ENCODE measurements at regions not wholly inside any gene's neighbourhood (a gene's known extent, or its start where the extent isn't known, plus 50 kb on each side); places are given as distances from the start of the nearest gene placed in this dataset.

GRCh38 chr4:181278941-181279340 lies 964.3 kb upstream of the TENM3 start:
- no peak for DNase-seq (ENCODE audit: low read depth)

- DNase-seq (ENCODE audit: low read depth): no peak
Measured at GRCh38 chr4:181281451-181281850, 961.8 kb upstream of the TENM3 start.

- DNase-seq (ENCODE audit: low read depth): no peak
Measured at GRCh38 chr4:181289198-181289597, 954.0 kb upstream of the TENM3 start.

- DNase-seq (ENCODE audit: low read depth): no peak
Measured at GRCh38 chr4:181291615-181292014, 951.6 kb upstream of the TENM3 start.

- DNase-seq (ENCODE audit: low read depth): no peak
Measured at GRCh38 chr4:181293014-181293413, 950.2 kb upstream of the TENM3 start.

DNA sequence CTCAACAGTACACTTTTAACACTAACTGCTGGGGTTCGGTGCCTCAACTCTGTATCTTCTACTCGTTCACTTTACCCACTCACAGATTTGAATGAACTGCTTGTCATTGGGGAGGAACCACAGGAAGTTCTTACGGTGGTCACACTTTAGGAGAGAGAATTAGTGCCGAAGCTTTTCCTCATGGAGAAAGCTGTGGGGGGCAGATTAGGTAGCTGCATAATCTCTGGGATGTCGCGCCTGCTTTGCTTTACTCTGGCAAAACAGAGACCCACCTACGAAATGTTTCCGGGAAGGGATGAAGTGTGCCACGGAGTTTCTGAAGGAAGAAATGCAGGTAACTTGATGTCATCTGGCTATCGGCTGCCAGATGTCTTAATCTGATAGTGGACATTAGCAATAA lies 949.7 kb upstream of the TENM3 start:
- DNase-seq (ENCODE audit: low read depth): no peak

- no peak for DNase-seq (ENCODE audit: low read depth)
Measured at GRCh38 chr4:181294421-181294820, 948.8 kb upstream of the TENM3 start.

DNA sequence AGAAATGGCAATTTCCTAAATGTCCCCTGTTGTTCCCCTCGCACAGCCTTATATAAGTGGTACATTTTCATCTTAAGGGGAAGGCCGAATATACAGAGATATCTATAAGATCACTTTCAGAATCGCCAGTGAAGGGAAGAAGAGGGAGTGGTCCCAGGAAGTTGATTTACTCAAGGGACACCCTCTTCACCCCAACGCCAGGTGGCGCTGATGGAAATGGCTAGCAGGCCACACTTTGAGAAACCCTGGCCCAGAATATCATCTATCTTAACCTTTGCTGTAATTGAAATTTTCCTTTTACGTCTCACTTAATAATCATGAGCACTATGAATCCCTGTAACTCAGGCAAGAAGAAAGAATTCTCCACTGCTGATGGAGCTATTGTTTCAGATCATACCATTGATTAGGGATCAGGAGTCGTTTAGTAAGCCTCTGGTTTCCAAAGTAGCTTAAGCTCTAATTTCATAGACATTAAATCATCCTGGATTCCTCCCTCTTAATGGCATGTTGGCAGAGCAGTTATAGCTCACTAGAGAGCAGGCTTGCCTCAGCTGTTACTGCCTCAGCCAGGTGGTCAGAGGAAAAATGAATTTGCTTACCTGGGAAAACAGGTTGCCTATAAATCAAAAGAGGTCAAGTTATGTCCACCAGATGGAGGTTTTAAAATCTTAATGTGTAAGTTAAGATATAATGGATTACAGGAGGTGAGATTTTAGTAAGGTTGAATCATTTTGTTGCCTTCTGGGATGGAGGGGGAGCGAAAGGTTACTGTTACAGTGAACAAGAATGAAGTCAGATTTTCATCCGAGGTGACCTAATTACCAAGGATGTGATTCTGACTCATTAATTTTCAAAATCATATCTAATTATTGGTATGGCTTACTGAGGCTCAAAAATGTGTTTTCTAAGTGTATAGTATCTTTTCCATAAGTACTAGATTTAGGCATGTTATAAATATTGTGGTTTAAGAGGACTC lies 941.2 kb upstream of the TENM3 start:
- peak; percentile 50 for DNase-seq (ENCODE audit: low read depth)

DNA sequence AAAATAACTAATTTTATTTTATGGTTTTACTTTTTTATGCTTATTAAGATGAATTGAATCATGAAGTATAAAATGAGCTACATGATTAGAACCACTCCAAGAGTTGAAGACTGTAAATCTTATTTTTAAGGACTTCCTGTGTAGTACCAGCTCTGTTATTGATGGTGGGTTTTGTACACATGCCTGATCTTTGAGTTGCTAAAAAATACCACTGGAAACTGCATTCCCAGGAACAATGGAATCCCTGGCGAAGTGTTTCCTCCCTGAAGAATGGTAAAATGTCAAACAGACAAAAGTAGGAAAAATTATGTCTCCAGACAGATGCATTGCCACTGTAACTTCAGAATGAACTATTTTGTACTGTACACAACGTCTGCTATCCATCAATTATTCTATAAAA lies 935.4 kb upstream of the TENM3 start:
- no peak for DNase-seq (ENCODE audit: low read depth)

DNA sequence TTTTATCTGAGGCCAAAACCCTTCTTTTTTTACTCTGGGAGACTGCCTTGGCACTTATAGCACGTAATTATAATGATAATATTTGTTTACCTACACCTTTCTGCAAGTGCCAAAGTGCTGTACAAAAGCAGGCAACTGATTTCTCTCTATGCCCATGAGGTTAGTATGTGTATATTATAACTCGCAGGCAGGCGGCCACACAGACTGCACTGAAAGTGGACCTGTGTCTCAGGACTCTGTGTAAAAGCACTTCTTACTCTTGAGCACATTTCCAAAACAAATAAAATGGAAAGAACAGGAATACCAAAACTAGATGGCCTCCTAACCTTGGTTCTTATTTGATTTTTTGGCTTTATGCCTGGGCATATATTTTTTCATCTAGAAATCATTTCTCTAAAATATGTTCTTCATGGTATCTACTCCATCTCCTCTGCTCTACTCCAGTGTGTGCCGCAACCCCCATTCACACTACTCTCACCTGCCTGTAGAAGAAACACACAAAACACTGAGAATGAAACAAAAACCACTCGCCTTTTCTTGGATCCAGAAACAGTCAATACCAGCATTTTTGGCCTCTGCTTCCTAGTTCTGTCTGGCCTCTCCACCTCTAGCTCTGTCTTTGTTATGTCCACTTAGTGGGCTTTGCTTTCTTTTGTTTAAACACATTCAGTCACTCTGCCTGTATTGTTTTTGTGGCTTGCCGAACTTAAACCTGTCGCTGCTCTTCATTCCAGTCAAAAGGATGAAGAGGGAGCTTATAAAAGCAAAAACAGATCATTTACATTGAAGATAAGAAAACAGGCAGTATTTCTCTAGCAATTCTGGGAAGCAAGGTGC lies 934.5 kb upstream of the TENM3 start:
- no peak for DNase-seq (ENCODE audit: low read depth)

DNA sequence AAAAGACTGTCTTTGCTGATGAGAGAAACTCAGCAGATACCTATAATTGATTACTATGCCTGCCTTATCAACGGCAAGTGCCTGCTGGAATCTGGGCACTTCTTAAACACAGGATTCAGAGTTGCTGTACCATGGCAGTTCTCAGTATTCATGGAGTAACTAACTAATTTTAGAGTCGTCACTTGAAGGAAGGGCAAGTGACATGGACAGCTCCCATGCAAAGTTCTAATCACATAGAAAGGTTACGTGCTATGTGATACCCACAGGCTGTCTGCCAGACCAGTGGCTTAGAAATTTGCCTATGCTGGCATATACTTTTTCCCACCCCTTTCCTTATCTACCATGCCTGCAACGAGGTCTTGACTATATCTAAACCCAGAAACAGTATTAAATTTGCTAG lies 931.1 kb upstream of the TENM3 start:
- no peak for DNase-seq (ENCODE audit: low read depth)

GRCh38 chr4:181319629-181320028 lies 923.6 kb upstream of the TENM3 start:
- no peak for DNase-seq (ENCODE audit: low read depth)

- DNase-seq (ENCODE audit: low read depth): no peak
Measured at GRCh38 chr4:181323061-181323460, 920.1 kb upstream of the TENM3 start.

- DNase-seq (ENCODE audit: low read depth): no peak
Measured at GRCh38 chr4:181330654-181331201, 912.5 kb upstream of the TENM3 start.

- peak; percentile 2 for DNase-seq (ENCODE audit: low read depth)
Measured at GRCh38 chr4:181331214-181331613, 912.0 kb upstream of the TENM3 start.

GRCh38 chr4:181345931-181346330 lies 897.3 kb upstream of the TENM3 start:
- no peak for DNase-seq (ENCODE audit: low read depth)

DNA sequence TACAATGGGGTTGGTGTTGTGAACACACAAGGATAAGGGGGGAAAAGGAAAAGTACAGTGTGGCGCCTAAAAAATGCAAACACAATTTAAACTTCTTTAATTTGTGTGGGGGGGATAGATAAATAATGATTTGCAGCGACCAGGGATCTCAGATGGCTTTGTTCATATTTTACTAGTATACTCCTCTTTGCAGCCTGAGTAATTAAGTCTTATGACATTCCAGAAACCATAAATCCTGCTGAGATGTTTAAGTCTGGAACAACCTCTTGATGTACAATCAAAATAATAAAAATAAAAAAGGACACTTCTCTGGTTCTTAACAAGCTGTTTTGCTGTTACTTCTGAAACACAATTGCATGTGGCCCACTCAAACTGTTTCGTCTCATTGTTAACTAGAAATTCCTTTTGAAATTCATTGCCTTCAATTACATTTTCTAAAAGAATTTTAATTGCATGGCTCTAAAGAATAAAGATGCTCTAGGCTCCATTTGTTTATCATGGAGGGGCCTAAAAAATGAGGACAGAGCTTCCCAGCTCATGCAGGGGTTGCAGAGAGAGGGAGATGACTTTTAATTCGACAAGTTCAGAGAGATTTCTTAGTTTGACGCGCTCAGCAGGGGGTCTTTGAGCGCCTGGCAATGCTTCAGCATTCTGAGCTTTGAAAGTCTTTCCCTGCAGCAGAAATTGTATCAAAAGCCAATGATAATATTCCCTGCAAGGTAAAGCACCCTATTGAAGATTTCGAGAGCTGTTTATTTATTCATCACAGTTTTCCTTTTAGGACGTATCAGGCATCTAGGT lies 892.4 kb upstream of the TENM3 start:
- no peak for DNase-seq (ENCODE audit: low read depth)

GRCh38 chr4:181364504-181364903 lies 878.7 kb upstream of the TENM3 start:
- peak; percentile 28 for DNase-seq (ENCODE audit: low read depth)

- no peak for DNase-seq (ENCODE audit: low read depth)
Measured at GRCh38 chr4:181365671-181366070, 877.5 kb upstream of the TENM3 start.

GRCh38 chr4:181372014-181372413 lies 871.2 kb upstream of the TENM3 start:
- DNase-seq (ENCODE audit: low read depth): no peak

DNA sequence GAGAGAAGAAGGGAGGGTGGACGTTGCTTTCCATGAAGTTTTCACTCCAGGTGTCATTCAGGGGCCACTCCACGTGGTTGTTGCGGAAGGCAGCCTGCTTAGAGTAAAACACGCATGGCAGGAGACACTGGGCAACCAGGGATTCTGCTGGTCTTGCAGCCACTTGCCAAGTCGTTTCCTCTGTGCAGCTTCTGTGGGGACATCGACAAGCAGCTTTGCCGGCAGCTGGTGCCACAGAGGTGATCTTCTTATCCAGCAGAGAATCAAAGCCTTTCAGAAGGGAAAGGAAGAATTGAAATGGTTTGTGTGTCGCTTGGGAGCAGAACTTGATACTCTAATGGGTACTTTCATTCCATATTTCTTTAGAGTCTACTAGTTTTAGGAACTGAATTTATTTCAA lies 867.1 kb upstream of the TENM3 start:
- DNase-seq (ENCODE audit: low read depth): no peak

DNA sequence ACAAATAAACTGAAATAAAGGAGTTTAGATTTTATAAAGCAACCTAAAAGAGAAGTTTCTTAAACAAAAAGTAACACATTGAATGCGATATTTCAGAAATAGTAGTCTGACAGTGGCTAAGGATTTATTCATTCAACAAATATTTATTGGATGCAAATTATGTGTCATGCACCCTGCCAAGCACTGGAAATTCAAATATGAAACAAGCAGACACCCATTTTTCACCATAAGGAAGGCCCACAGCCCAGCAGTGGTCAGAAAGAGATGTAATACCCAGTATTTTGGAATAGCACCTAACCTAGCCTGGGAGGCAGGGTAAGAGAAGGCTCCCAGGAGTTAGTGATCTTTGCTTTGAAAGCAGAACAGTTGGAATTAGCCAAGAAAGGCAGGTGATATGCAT lies 855.1 kb upstream of the TENM3 start:
- DNase-seq (ENCODE audit: low read depth): peak; percentile 0

Data from ELR (cell line).